CD14-positive monocyte (primary cell): ENCODE measurements at regions not wholly inside any gene's neighbourhood (a gene's known extent, or its start where the extent isn't known, plus 50 kb on each side); places are given as distances from the start of the nearest gene placed in this dataset.

Experiments
- DNase-seq, 3 donors: peaks; one replicate each; pipeline ENCODE4 v3.0.0-alpha.2; 2011 to 2022
- H2AFZ ChIP-seq: 2 replicates; pipeline ENCODE4 v1.6.0; 2012; ENCODE audit warnings: mild to moderate bottlenecking, low read depth, low read length, inconsistent platforms; ENCODE audit not compliant: insufficient read depth, poor library complexity, severe bottlenecking
- H3K27ac ChIP-seq, 2 donors: 1 replicate in 1 of 2; 2 replicates in 1 of 2; pipeline ENCODE4 v1.5.1; 2012 to 2013; ENCODE audit warnings: low read length in 2 of 2, control low read depth in 1 of 2, inconsistent platforms in 1 of 2, low read depth in 1 of 2, mild to moderate bottlenecking in 1 of 2
- H3K27me3 ChIP-seq, 2 donors: one replicate each; pipeline versions ENCODE4 v1.6.0 to v1.6.1; 2011 to 2013; ENCODE audit warnings: low read length in 2 of 2; ENCODE audit not compliant: control insufficient read depth in 2 of 2, insufficient read depth in 2 of 2
- H3K36me3 ChIP-seq, 2 donors: replicated peaks in 1 of 2; 1 replicate in 1 of 2; 2 replicates in 1 of 2; pipeline versions ENCODE4 v1.5.1 to v1.6.1; 2012 to 2013; ENCODE audit warnings: low read length in 2 of 2, control low read depth in 1 of 2, inconsistent platforms in 1 of 2, mild to moderate bottlenecking in 1 of 2; ENCODE audit not compliant: insufficient read depth in 2 of 2, control insufficient read depth in 1 of 2
- H3K4me1 ChIP-seq, 2 donors: 1 replicate in 1 of 2; 2 replicates in 1 of 2; pipeline versions ENCODE4 v1.5.1 to v1.6.1; 2012 to 2013; ENCODE audit warnings: low read length in 2 of 2, control low read depth in 1 of 2, inconsistent platforms in 1 of 2, mild to moderate bottlenecking in 1 of 2, moderate library complexity in 1 of 2; ENCODE audit not compliant: insufficient read depth in 2 of 2, control insufficient read depth in 1 of 2
- H3K4me2 ChIP-seq: replicated peaks from 2 replicates; pipeline ENCODE3; 2012; ENCODE audit warnings: low read length, moderate library complexity, mild to moderate bottlenecking; ENCODE audit not compliant: poor library complexity, severe bottlenecking; ENCODE audit errors: extremely low read depth
- H3K4me3 ChIP-seq, 3 experiments: fragments of 200-600 bp in 1 of 3; sonication (generic) in 1 of 3; replicated peaks in 1 of 3; 1 replicate in 2 of 3; 2 replicates in 1 of 3; pipeline ENCODE4 v1.5.1; 2011 to 2013; ENCODE audit warnings: low read length in 3 of 3, mild to moderate bottlenecking in 3 of 3, control low read depth in 2 of 3, low read depth in 2 of 3, inconsistent platforms in 1 of 3, moderate library complexity in 1 of 3
- H3K79me2 ChIP-seq: 2 replicates; pipeline ENCODE4 v1.6.0; 2012; ENCODE audit warnings: mild to moderate bottlenecking, control low read depth, inconsistent platforms, low read length, moderate library complexity; ENCODE audit not compliant: insufficient read depth
- H3K9ac ChIP-seq: 2 replicates; pipeline ENCODE4 v1.6.0; 2017; ENCODE audit warnings: low read length, mild to moderate bottlenecking; ENCODE audit not compliant: insufficient read depth, poor library complexity, severe bottlenecking
- H3K9me3 ChIP-seq, 2 donors: replicated peaks in 1 of 2; 1 replicate in 1 of 2; 2 replicates in 1 of 2; pipeline versions ENCODE4 v1.5.1 to v1.6.1; 2012 to 2013; ENCODE audit warnings: low read length in 2 of 2, control low read depth in 1 of 2; ENCODE audit not compliant: control insufficient read depth in 1 of 2, insufficient read depth in 1 of 2
- H4K20me1 ChIP-seq: 2 replicates; pipeline ENCODE4 v1.6.0; 2012; ENCODE audit warnings: mild to moderate bottlenecking, low read length, control low read depth, moderate library complexity; ENCODE audit not compliant: insufficient read depth
- H3K27ac Mint-ChIP-seq, 7 donors: one replicate each; pipeline ENCODE4 v1.8.0; 2020; ENCODE audit warnings: mild to moderate bottlenecking in 7 of 7, mixed read lengths in 7 of 7, moderate library complexity in 6 of 7, inconsistent platforms in 2 of 7
- H3K27me3 Mint-ChIP-seq, 3 donors: one replicate each; pipeline ENCODE4 v1.8.0; 2021 to 2022; ENCODE audit warnings: low read depth in 3 of 3, mild to moderate bottlenecking in 3 of 3, mixed read lengths in 3 of 3, moderate library complexity in 3 of 3, inconsistent platforms in 1 of 3
- H3K36me3 Mint-ChIP-seq, 2 donors: one replicate each; pipeline ENCODE4 v1.8.0; 2020; ENCODE audit warnings: mixed read lengths in 2 of 2, inconsistent platforms in 1 of 2, mild to moderate bottlenecking in 1 of 2
- H3K4me1 Mint-ChIP-seq: one replicate; pipeline ENCODE4 v1.8.0; 2020; ENCODE audit warnings: mild to moderate bottlenecking, mixed read lengths
- H3K4me3 Mint-ChIP-seq, 2 donors: one replicate each; pipeline ENCODE4 v1.8.0; 2020; ENCODE audit warnings: mild to moderate bottlenecking in 2 of 2, mixed read lengths in 2 of 2, moderate library complexity in 1 of 2
- H3K9me3 Mint-ChIP-seq, 7 donors: one replicate each; pipeline ENCODE4 v1.8.0; 2020 to 2022; ENCODE audit warnings: mixed read lengths in 7 of 7, mild to moderate bottlenecking in 6 of 7, moderate library complexity in 6 of 7, inconsistent platforms in 2 of 7
- CTCF ChIP-seq: fragments of 200-600 bp; IDR thresholded peaks from one replicate; pipeline ENCODE4 v1.8.0; 2022; ENCODE audit warnings: antibody characterized with exemption, mild to moderate bottlenecking
- WGBS: methylation state at CpG from one replicate; pipeline ENCODE4 v1.1.5; 2013; ENCODE audit warnings: missing lambda C conversion rate; ENCODE audit not compliant: insufficient coverage; 5-methylcytosine and 5-hydroxymethylcytosine counted together
- intact Hi-C, 2 donors: fragments of 100-400 bp; cut with micrococcal nuclease; formaldehyde crosslinking; loops; one replicate each; pipeline versions ENCODE4 v1.15.0 to v1.15.1; 2023

DNA sequence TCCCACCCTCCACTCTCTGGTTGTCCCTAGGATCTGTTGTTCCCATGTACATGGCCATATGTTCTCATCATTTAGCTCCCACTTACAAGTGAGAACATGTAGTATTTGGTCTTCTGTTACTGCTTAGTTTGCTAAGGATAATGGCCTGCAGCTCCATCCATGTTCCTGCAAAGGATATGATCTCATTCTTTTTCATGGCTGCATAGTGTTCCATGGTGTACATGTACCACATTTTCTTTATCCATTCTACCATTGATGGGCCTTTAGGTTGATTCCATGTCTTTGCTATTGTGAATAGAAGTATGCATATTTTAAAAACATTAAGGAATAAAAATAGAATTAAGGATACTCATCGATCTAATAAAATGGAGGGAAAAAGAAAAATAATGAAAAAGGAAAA, 278.4 kb downstream of the MBNL1 start:
- WGBS: no CpG with 5 or more reads among the region's 1 CpG
- intact Hi-C loops: no loop called here

GRCh38 chr3:152549263-152549662, 280.5 kb downstream of the MBNL1 start:
- no peak overlapping the region for H3K9ac ChIP-seq

More for the DNA sequence above, 278.4 kb downstream of the MBNL1 start:
- no peaks in the 10 kb centered on the region for H3K79me2 ChIP-seq
- H3K27me3 ChIP-seq: no peaks in the 10 kb centered on the region
- no peaks in the 10 kb centered on the region for H4K20me1 ChIP-seq
- no peak overlapping the region for H3K4me3 ChIP-seq
- H3K27ac ChIP-seq: no peak overlapping the region
- no peak overlapping the region for H3K27ac Mint-ChIP-seq
- H3K4me3 Mint-ChIP-seq: no peak overlapping the region
- H3K4me1 ChIP-seq: no peaks in the 10 kb centered on the region
- peaks cover 0 to 3% of the 10 kb centered on the region in 2 donors for H3K36me3 Mint-ChIP-seq
- peaks cover 0 to 2% (median 0%) of the 10 kb centered on the region in 3 donors for H3K27me3 Mint-ChIP-seq
- no peak overlapping the region for H3K9ac ChIP-seq
- H3K4me2 ChIP-seq: no peak overlapping the region
- H3K36me3 ChIP-seq: no peaks in the 10 kb centered on the region
- H3K9me3 Mint-ChIP-seq: peaks cover 0 to 6% (median 2%) of the 10 kb centered on the region in 7 donors
- no peak for DNase-seq
- TF ChIP-seq CTCF: no peak
- H3K4me1 Mint-ChIP-seq: peaks cover 2% of the 10 kb centered on the region
- no peak overlapping the region for H2AFZ ChIP-seq
- no peaks in the 10 kb centered on the region for H3K9me3 ChIP-seq

More at GRCh38 chr3:152549263-152549662, 280.5 kb downstream of the MBNL1 start:
- Mint-ChIP-seq H3K4me3 (no peak overlapping the region), H3K4me1 (no peaks in the 10 kb centered on the region), H3K9me3 (peaks cover 0 to 5% (median under 1%) of the 10 kb centered on the region in 7 donors), H3K27ac (no peak overlapping the region), H3K36me3 (no peaks in the 10 kb centered on the region), H3K27me3 (no peaks in the 10 kb centered on the region)
- no peaks in the 10 kb centered on the region for H3K9me3 ChIP-seq
- intact Hi-C loops: no loop called here
- no peak overlapping the region for H2AFZ ChIP-seq
- H3K4me3 ChIP-seq: no peak overlapping the region
- DNase-seq: no peak
- no peaks in the 10 kb centered on the region for H3K27me3 ChIP-seq
- TF ChIP-seq CTCF: no peak
- no peaks in the 10 kb centered on the region for H4K20me1 ChIP-seq
- H3K79me2 ChIP-seq: no peaks in the 10 kb centered on the region
- no peaks in the 10 kb centered on the region for H3K4me1 ChIP-seq
- H3K27ac ChIP-seq: no peak overlapping the region
- no peak overlapping the region for H3K4me2 ChIP-seq
- H3K36me3 ChIP-seq: no peaks in the 10 kb centered on the region
